C4-2B (cell line): ENCODE measurements at regions not wholly inside any gene's neighbourhood (a gene's known extent, or its start where the extent isn't known, plus 50 kb on each side); places are given as distances from the start of the nearest gene placed in this dataset.

Experiments
- H3K27ac ChIP-seq: fragments of 450-650 bp; 2 replicates; pipeline ENCODE4 v1.5.1; 2017
- ZFX ChIP-seq: fragments of 450-650 bp; IDR thresholded peaks from 2 replicates; pipeline ENCODE4 v1.6.1; 2017
- TF ChIP-seq, protein P1 (sequence below): fragments of 450-650 bp; conservative IDR thresholded peaks from 2 replicates; pipeline ENCODE4 v1.5.1; 2017; ENCODE audit warnings: mild to moderate bottlenecking

DNA sequence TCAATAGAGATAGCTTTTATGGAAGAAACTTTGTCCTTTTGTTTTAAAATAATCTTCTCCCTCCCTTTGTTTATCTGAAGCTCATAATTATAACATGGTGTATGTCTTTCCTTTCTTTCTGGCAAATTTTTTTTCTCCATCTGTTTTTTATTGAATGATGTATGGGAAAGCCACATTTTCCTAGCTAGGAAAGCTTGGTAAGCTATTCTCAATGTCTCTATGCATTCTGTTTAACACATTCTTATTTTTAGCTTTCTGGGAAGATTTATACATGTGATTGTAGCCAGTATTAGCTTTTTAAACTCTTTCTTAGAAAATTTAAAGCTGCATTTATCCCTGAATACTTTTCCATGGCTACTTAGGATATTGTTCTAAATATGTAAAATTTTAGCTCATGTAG, 124.9 kb upstream of the CSNK1A1L start:
- no peak overlapping the region for H3K27ac ChIP-seq
- no peak for TF ChIP-seq ZFX
- TF ChIP-seq, protein P1, sequence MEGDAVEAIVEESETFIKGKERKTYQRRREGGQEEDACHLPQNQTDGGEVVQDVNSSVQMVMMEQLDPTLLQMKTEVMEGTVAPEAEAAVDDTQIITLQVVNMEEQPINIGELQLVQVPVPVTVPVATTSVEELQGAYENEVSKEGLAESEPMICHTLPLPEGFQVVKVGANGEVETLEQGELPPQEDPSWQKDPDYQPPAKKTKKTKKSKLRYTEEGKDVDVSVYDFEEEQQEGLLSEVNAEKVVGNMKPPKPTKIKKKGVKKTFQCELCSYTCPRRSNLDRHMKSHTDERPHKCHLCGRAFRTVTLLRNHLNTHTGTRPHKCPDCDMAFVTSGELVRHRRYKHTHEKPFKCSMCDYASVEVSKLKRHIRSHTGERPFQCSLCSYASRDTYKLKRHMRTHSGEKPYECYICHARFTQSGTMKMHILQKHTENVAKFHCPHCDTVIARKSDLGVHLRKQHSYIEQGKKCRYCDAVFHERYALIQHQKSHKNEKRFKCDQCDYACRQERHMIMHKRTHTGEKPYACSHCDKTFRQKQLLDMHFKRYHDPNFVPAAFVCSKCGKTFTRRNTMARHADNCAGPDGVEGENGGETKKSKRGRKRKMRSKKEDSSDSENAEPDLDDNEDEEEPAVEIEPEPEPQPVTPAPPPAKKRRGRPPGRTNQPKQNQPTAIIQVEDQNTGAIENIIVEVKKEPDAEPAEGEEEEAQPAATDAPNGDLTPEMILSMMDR: no peak

DNA sequence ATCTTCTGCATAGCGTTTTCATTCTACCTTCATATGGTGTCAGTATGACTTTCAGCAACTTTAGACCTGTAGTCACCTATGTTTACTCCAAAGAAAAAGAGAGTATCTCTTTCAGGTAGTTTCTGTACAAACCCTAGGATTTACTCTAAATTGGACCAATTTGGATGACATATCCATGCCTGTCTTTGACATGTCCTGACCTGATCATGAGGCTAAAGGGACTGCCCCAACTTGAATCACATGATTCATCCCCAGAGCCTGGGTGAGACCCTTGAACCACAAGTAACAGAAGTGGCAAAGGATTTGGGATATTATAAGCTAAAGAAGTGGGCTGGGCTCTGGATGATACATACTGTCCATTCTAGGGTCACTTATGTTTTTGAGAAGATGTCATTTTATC, 124.5 kb upstream of the CSNK1A1L start:
- TF ChIP-seq, protein P1: no peak
- no peak for TF ChIP-seq ZFX
- H3K27ac ChIP-seq: no peak overlapping the region

DNA sequence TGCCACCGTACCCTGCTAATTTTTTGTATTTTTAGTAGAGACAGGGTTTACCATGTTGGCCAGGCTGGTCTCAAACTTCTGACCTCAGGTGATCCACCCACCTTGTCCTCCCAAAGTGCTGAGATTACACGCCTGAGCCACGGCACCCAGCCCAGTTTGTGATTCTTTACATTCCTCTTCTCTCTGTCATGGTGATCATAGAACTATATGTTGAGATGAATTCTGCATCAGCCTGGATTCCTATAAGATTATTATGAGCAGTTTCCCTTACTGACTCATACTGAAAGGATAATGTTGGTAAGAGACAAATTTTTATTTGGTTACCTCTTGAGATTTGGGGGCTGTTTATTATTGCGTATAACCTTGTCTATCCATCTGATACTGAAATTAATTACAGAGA, 121.5 kb upstream of the CSNK1A1L start:
- H3K27ac ChIP-seq: no peak overlapping the region
- TF ChIP-seq, protein P1: no peak

DNA sequence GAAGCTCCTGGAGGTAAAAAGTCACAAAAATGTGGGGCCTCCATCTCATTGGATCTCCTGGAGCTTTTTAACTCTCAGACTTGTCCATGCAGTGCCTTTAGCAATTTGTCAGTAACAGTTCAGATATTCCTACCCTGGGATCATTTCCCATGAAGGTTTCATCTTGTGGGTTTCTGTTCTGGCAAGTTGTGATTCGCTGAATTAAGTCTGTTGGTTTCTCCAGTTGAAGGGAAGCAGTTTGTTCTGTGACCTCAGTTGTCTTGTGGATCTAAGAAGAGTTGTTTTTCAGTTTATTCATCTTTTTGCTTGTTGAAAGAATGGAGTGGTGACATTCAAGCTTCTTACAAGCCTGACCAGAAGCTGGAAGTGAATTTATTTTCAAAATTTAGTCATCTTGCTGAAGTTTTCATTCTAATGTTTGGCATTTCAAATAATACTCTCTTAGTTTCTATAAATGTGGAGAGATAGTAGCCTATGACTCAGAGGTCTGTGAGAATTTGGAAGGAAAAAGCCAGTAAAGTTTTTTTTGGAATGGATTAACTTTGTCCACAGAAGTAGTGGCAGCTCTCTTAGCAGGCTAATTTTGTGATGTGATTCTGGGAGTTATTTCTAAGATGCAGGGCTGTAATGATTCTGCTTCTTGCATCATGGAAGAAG, 120.1 kb upstream of the CSNK1A1L start:
- no peak for TF ChIP-seq ZFX
- TF ChIP-seq, protein P1: no peak
- H3K27ac ChIP-seq: no peak overlapping the region

DNA sequence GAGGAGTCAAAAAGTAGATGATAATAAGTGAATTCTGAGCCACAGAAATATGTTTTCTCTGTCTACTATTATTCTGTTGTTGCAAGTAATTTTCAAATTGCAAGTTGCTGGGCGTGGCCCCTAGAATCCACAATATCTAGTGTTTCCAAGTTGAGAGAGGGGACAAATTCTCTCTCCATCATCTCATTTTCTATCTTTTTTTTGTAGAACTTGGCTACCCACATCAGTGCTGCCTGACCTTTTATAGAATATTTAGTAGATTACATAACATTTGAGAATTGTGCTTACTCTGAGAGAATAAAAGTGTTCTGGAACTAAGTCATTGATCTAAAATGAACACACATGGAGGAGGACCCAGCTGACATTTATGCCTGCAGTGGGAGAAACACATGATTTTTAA, 110.9 kb upstream of the CSNK1A1L start:
- H3K27ac ChIP-seq: no peak overlapping the region
- TF ChIP-seq ZFX: no peak
- TF ChIP-seq, protein P1: no peak

DNA sequence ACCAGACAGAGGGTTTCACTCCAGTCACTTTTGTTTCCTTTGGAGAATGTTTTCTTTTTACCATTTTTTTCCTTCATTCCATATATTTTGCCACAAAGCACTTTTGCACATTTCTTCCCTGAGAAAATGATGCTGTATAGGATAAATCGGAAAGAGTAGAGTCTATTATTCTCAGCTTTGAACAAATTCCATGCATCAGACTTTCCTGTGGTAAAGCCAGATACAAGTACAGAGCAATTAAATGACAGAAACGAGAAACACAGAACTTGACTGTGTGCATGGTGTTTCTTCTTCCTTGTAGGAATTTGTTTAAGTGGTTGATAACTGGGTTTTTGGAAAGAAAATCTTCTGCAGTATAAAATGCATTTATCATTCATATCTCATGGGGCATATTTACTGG, 107.4 kb upstream of the CSNK1A1L start:
- H3K27ac ChIP-seq: no peak overlapping the region
- no peak for TF ChIP-seq ZFX
- TF ChIP-seq, protein P1: no peak

DNA sequence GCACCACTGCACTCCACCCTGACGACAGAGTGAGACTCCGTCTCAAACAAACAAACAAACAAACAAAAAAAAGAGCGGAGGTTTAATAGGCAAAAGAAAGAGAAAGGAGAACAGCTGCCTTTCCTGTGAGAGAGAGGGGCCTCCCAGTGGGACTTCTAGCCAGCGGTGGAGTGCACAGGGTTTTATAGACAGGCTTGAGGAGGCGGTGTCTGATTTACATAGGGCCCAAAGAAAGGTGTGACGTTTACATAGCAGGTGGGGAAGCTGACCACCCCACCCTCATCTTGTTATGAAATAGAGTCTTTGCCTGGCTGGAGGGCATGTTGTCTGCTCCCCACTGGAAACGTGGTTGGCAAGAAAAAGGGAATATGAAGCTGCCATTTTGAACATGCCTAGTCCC, 106.0 kb upstream of the CSNK1A1L start:
- TF ChIP-seq ZFX: no peak
- TF ChIP-seq, protein P1: no peak
- no peak overlapping the region for H3K27ac ChIP-seq
